ENCODE measurements at regions not wholly inside any gene's neighbourhood (a gene's known extent, or its start where the extent isn't known, plus 50 kb on each side); places are given as distances from the start of the nearest gene placed in this dataset.
"Not testable (repeated sequence)": the region's sequence is repeated elsewhere in the genome, so short reads cannot be mapped to it uniquely, and the experiment has no call there.

DNA sequence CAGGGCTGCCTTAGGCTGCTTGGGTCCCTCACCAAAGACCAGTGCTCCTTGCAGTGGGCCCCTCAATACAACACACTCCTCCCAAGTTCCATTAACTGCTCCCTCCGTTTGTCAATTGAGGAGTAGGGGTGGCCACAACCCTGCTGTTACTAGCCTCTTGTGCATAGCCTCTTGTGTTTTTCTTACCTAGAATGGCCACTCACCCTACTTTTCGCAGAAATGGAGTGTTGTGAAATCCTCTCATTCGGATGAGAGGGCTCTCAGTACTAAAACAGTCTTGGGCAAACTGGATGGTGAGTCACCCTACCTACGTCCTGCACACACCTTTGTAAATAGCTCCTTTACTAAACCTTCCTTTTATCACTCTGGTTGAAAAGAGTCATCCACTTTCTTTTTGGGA lies 253.9 kb downstream of the OSR1 start:
- no peak for DNase-seq

DNA sequence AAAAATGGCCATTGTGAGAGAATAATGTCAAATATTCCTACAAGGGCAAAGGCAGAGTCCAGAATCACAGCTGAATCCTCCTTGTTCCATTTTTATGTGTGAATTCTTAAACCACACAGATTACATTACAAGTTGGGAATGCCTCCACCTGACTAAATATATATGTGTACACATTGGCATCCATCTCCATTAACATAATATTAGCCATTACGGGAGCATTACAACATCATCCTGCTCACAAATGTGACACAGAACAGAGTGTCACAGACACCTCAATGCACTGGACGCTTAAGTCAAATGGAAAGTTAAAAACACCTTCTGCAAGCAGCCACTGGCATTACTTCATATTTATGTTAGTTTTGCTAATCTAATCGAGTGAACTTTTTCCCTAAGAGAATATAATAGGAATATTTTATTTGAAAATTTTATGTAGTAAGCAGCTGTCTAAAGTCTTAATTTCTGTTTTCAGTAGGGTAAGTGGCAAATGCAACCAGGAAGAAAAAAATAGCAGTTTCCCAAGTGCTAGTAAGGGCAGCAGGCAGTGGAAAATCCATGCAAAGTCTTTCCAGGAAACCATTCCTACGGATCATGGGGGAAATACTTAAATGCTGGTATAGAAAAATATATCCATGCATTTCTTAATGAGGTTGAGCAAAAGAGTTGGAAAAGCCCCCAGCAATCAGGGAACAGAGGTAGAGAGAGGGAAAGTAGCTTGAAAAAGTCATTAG lies 255.6 kb downstream of the OSR1 start:
- no peak for DNase-seq

DNA sequence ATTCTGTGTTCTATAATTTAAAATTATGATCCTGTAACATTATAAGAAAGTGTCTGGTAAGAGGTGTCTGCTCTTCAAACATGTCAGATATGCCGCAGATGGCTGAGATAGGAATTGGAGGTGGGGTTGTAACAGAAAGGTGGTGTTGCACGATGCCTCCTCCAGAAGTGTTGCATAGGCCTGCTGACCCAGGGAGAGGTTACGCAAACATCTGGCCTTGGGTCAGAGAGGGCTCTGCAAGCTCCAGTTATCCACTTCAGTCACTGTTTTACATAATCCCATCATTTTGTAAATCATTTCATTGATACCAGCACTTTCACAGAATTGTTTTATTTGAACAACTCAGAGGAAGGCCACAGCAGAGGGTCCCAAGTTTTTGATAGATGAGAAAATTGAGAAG lies 256.5 kb downstream of the OSR1 start:
- no peak for DNase-seq

DNA sequence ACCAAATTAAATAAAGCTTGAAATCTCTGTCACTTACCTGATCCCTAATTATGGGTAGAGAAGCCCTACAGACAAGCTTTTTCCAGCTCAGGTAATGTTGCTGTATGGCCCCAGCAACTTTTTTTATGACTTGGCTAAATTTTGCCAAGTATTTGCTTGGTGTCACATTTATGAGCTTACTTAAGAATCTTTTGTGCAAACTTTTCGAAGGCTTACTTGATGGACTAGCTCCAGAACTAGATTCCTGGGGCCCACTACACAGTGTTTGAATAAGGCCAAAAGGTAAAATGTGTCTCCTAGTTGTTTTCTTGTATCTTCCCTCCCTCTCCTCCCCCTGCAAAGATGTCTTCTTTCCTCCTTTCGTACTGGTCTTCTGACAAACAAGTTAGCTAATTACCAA lies 257.9 kb downstream of the OSR1 start:
- DNase-seq = no peak

DNA sequence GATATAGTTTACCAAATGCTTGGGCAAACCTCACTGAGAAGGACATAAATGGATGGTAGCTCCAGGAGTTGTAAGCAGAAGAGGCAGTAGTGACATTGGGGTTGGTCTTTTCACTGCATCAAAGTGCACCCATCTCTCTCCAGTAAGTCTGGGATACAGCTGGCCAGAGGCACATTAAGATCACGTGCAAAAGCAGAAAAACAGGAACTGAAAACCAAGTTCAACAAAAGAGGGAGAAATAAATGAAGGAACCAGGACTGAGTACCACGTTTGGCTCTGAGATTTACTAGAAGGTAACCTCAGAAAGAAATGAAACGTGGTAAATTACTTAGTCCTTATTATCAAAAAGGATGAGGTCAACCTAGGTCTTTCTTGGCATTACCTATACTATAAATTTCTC lies 259.2 kb downstream of the OSR1 start:
- no peak for DNase-seq

DNA sequence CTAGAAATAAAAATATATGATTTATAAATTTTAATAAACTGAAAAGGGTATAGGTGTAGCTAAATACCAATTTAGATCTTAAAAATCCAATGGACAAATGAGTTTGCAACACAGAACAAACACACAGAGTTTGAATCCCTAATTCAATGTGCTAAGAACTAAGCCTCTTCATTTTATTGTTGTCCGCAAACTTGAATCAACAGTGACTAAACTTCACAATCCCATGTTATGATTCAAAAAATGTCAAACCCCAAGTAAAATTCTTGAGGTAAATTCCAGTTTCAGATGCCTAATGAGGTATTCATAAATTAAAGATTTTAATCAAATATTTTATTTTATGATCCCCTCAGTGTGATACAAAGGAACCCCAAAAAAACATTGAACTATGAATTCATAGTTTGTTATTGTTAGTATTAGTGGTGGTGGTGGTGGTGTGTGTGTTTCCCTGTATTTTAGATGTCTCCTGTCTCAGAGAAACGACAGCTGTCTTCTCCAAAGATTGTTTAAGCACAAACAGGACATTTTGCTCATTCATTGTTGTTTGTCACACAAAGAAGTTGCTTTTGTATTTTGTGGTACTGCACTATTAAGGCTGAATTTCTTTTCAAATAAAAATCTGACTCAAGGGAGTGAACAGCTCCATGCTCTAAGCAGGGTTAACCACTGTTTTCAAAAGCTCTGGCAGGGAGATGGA lies 259.8 kb downstream of the OSR1 start:
- no peak for DNase-seq

DNA sequence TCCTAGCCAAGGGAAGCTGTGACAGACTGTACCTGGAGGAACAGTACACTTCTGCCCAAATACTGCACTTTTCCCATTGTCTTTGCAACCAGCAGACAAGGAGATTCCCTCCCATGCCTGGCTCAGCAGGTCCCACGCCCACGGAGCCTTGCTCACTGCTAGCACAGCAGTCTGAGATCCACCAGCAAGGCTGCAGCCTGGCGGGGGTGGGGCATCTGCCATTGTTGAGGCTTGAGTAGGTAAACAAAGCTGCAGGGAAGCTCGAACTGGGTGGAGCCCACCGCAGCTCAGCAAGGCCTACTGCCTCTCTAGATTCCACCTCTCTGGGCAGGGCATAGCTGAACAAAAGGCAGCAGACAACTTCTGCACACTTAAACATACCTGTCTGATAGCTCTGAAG lies 268.9 kb downstream of the OSR1 start:
- not testable (repeated sequence) for DNase-seq

DNA sequence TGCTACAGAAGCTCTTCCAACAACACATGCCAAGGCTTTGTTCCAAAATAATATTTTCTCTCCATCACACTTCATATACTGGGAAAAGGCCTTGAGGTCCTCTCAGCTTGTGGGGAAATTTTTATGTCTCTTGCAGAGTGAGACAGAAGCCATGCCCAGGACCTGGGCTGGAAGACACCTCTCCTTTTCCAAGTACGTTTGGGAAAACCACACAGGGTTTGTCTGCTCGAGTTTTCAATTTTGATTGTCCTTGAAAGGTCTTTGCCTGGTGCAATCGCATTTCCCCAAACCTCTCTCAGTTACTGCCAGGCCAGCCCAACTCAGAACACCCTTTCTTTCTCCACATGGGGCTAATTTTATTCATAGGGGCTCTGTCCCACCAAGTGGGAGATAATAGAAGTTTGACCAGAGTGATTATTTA lies 272.2 kb downstream of the OSR1 start:
- no peak for DNase-seq

DNA sequence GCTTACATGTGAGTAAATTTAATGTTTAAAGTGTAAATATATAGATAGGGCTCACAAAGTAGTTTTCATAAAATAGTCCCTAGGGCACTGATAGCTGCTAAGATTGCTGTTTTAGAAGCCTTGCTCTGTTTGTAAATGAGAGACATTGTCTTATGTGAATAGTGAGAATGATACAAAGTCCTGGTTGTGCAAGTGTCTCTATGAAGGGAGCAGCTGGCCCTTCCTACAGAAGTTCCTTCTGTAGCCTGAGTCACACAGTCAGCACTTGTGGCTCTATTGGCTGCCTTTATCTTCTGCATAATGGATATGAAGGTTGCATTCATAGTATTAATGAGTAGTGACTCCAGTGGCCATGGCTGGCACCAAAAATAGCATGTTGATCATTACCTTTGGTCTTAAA lies 279.7 kb downstream of the OSR1 start:
- peak in 16 of 56 donors; percentile 2 to 72 (median 18) for DNase-seq

DNA sequence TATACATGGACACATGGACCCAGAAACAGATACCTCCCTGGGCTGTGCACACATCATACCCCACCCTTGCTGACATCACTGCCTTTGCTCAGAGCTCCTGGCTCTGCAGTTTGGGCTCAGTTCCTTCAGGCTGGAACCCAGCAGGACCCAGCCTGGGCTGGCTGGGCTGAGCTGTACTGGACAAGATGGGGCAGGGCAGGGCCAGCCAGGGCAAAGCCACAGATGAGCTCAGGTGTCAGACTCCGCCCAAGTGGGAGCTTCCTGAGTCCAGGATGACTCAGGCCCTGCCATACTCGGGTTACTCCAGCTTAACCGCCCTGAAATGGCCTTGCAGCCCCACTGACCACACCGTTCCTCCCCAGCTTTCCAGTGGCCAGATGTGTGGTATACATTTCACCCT lies 284.9 kb downstream of the OSR1 start:
- DNase-seq = no peak

DNA sequence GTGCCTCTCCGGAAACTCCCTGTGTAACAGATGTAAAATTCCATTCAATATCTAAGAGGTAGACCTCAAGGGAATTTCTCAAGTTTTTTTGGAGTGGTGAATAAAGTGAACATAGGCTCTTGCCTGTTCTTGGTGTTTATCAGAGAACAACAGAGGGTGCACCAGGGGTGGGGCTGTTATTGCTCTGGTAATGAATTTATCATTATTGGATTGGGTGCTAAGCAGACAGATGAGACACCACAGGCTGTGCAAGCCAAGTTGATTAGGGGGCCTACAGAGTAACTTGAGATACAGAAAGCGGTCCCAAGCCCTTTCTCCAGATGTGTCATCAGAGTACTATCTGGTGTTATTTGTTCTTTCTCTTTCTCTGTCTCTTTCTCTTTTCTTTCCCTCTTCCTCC lies 286.3 kb downstream of the OSR1 start:
- DNase-seq = no peak

DNA sequence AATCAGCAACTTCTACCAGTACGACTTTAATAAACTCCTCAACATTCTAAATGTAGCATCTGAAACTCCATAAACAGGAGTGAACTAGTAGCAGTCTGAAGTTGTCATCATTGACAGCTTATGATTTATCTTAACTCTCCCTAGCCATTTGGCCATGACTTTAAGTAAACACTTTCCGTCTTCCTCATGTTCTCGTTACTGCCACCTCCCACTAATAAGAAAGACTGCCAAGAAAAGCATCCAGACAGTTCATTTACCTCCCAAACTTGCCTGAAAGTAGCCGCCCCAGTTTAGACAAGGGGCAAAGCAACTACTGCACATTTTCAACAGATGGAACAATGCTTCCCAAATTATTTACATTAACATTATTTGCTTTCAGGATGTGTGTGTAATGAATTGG lies 287.5 kb downstream of the OSR1 start:
- no peak for DNase-seq

DNA sequence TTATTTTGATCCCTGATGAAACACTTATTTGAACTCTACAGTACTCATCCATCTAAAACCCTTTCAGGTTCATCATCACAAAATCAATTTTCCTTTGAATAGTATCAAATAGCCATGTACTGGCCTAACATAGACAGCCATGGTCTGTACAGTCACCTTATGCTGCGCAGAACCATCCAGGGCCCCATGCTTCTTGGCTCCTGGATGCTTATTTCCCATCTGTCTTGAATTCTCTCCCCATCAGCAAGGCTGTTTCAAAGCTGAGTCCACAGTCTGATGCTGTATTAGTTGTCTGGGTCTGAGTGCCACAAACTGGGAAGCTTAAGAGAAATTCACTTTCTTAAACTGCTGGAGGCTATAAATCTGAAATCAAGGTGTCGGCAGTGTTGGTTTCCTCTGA lies 290.2 kb downstream of the OSR1 start:
- no peak for DNase-seq

DNA sequence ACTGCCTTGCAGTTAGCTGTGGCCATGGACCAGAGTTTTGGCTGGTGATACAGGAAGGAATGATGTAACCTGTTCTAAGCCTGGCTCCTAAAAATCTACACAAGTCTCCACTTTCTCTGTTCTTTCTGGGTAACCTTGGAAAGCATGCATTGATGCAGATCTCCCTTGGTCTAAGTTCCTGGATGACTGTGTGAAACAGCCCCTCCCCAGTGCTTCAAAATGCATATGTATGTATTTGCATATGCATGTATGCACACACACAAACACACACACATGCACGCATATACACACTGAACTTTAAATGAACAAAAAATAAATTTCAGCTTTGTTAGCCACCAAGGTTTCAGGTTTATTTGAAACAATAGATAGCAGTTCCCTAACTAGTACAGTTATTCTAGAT lies 296.1 kb downstream of the OSR1 start:
- no peak for DNase-seq

DNA sequence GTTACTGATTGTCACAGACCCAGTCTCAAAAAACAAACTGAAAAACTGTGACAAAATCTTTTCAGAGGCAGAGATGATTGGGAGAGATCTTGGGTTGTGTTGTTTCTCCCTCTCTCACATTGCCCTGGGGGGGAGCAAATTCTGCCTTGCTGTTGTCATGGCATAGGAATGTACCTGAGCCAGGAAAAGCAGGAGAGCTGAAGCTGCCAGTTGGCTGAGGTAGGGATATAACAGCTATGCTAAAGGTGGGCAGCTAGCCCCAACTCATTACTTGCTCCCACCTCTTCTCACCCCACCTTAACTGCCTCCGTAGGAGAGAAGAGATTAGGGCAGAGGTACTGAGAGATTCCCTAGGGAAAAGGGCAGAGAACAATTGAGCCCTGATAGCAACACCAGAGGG lies 299.3 kb downstream of the OSR1 start:
- DNase-seq = no peak

DNA sequence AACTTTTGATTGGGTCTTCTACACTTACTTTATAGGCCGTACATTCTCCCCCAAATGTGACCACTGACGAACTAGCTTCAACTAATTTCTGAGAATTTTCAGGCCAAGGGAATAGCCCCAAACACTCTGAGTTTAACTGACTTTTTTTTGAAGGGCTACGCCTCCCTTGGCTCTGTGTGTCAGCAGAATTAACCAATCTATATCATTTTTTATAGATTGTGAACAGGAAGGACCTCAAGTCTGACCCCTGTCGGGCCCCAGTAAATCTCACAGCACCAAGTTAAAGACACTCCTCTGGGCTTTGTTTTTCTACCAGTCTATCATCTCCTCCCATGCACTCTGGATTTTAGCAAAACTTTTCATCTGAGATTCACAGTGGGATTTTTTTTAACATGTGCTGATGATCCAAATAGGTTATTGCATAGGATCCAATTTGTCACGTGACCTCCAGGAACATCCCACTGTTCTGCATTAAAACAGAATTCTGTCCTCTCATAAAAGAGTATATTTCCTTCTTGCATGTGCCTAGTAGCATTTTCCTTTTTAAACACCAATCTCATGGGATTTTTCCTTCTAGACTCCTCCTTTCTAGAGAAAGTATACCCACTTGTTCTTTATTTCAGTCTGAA lies 307.1 kb downstream of the OSR1 start:
- no peak for DNase-seq

DNA sequence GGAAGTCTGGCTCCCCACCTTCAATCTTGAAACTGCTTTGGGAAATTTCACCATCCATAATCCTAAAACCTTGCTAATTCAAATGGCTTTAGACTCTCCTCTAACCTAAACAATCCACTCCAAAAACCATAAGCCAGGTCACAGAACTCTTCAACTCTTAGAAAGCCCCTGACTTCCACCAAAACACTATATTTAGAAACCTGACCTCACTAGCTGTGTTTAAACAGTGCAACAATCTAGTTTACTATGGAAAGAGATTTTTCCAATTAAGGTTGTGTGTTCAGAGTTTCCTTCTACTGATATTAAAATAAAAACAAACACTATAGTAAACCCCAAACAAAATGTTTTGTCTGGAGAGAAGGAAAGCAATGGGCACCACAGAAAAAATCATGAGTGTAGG lies 308.1 kb downstream of the OSR1 start:
- no peak for DNase-seq

DNA sequence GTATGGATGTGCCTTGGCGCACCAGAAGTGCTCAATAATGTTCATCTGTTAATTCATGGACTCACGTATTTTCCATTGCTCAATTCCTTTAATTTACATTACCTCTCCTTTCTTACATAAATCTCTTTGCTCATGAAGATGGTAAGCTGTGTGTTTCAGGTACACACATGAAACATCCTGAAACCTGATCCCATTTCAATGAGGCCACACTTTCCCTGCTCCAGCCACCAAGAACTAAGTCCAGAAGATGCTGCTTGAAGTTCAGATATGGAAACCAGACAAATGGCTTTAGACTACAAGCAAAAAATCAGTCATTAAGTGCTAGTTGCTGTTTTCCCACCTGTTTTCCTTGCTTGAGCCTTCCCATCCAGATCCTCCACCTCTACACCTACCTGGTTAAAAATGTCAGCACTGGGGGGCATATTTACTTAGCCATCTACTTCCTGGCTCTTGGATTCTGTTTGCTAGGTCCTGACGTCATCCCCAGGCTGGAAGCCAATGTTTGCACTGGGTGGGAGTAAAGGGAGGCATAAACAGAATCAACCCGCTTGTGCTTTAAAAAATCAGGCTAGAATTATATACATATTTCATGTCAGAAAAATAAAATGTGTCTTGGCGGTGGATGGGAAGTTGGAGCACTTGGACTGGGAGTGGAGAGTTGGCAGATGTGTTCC lies 309.7 kb downstream of the OSR1 start:
- DNase-seq = no peak

DNA sequence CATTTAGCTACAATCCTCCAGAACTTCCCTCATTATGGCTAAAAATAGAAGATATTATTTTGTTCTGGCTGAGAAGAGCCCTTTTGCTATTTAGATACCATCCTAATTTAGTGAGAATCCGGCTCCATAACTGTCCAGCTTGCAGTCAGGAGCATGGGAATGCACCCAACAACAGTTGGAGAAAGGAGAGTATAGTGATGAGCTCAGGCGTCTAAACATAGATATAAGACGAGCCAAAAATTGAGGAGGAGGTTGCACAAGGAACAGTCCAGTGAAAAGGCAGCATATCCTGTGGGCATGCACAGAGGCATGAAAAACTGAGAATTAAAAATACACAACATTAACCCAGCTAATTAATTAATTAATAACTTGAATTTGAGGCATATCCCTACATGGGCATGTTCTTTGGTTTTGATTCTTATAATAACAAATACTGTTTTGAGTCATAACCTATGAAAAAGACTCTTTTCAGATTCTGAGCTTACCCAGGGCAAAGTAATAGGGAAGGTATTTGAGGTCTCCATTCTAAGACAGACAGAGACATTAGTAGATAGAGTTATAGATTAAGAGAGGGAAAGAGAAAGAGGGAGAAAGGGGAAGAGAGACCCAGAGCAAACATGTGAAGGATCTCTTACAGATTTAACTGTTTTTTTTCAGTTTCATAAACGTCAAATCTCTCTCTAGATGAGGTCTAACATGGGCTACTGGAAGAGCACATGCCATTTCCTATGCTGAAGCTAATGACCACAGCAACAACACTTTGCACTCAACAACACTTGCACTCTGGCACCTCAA lies 311.2 kb downstream of the OSR1 start:
- no peak for DNase-seq

DNA sequence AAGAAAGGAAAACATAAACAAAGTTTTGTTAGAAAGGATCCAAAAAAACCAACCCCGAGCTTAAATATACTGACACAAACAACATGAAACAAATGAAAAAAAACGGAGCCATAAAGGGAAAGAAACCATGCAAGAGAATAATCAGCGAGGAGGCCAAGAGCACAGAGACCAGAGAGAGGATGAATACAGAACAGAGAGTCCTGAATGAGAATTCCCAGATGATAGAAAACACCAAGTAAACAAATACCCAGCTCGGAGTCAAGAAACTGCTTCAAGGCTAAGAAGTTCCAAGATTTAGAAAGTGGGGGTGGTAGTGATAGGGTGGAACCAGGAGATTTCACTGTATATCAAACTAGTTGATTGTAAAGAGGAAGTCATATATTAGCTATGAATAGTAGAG lies 313.3 kb downstream of the OSR1 start:
- no peak for DNase-seq

DNA sequence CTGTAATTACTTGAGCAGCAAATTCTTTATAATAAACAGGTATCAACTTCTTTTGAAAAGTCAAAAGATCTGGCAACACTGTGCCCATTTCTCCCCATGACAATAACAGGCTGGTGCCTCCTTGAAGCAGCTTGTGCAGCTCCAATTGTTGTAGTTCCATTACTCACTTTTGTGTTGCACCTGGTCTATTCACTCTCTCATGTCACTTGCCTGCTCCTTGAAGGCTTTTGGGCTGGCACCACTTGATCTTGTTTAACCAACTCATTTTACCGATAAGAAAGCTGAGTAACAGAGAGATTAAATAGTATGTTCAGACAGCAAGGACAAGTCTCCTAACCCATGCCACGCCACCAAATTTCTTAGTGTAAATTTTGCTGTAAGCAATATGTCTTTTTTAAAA lies 314.5 kb downstream of the OSR1 start:
- DNase-seq = no peak

Data from nucleus accumbens (tissue), 56 donors.